Fibroblast of the aortic adventitia (primary cell): ENCODE measurements at regions not wholly inside any gene's neighbourhood (a gene's known extent, or its start where the extent isn't known, plus 50 kb on each side); places are given as distances from the start of the nearest gene placed in this dataset.

ENCODE experiments used
- DNase-seq: peaks from one replicate; pipeline ENCODE4 v3.0.0-alpha.2; 2010; ENCODE audit warnings: low read depth
- H3K4me3 ChIP-seq: 2 replicates; pipeline ENCODE4 v1.5.1; 2011; ENCODE audit warnings: low read depth, mild to moderate bottlenecking, control low read depth, low read length, moderate library complexity
- TF ChIP-seq, protein P1 (sequence below): IDR thresholded peaks from 2 replicates; pipeline ENCODE4 v1.5.1; 2011; ENCODE audit warnings: mild to moderate bottlenecking, low read length, control low read depth, inconsistent platforms; ENCODE audit not compliant: insufficient read depth

DNA sequence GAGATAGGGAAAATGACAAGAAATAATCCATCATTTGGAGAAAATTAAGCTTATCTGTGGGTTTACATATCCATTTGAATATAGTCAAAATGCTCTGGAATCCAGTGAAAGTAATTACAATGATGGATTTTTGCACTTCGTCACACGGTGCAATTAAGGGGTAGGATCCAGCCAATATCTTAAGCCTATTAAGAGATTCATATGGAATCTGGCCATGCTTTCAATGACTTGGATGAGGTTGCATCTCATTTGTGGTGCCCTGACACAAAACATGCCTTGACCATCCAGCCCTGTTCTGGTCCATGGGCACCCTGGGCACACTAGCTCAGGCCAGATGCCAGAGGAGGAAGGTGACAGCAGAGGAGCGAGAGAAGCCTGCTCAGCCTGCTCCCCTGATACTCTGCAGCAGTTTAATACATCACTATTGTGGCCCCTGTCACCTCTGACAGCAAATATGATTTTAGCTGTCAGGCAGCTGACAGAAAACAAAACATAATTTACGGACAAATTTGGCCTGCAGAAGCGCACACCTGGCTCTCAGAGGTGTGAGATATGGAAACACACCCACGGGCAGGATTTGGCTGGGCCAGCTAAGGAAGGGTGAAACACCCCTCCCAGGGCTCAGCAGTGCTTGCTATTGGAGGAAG is 94.1 kb upstream of the ST8SIA3 start:
- TF ChIP-seq, protein P1, sequence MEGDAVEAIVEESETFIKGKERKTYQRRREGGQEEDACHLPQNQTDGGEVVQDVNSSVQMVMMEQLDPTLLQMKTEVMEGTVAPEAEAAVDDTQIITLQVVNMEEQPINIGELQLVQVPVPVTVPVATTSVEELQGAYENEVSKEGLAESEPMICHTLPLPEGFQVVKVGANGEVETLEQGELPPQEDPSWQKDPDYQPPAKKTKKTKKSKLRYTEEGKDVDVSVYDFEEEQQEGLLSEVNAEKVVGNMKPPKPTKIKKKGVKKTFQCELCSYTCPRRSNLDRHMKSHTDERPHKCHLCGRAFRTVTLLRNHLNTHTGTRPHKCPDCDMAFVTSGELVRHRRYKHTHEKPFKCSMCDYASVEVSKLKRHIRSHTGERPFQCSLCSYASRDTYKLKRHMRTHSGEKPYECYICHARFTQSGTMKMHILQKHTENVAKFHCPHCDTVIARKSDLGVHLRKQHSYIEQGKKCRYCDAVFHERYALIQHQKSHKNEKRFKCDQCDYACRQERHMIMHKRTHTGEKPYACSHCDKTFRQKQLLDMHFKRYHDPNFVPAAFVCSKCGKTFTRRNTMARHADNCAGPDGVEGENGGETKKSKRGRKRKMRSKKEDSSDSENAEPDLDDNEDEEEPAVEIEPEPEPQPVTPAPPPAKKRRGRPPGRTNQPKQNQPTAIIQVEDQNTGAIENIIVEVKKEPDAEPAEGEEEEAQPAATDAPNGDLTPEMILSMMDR: no peak
- DNase-seq: no peak
- H3K4me3 ChIP-seq: no peak overlapping the region

DNA sequence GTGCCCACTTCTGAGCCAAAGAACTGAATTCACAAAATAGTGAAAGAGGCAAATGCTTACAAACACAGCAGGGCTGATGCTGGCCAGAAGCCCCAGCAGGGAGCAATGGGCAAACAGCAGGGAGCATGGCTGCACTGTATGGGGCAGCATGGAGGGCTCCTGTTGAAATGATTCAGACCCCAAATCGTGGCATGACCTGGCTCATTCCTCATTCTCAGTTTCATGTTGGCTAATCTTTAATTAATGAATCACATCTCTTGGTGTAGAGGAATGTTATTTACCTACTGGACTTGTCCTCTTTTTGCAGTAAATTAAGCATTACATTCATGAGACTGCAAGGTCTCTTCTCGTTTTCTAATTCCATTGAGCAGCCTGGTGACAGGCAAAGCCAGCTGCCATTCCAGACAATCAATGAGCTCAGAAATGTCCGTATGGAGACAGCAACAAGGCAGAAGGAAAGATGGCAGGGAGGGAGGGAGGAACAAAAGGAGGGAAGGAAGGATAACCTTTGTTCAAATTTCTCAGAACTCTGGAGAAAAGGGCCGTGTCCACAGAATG is 84.9 kb upstream of the ST8SIA3 start:
- TF ChIP-seq, protein P1: no peak
- H3K4me3 ChIP-seq: no peak overlapping the region
- DNase-seq: no peak

DNA sequence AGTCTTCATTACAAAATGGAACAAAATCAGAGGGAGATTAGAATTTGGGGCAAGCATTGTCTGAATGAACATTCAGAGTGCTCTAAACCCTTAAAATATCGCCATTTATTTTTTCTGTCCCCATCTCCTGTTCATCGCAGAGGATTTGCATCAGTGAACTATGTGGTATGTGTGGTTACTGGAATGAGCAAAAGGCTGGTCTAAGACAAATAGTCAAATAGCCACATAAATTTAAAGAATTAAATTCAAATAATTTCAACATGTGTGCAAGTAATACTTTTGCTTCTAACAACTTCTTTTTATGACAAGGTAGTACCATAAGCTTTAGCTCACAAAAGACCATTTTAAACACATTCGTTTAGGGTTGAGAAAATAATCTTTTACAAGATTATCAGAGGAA is 82.6 kb upstream of the ST8SIA3 start:
- H3K4me3 ChIP-seq: no peak overlapping the region
- TF ChIP-seq, protein P1: no peak
- no peak for DNase-seq

DNA sequence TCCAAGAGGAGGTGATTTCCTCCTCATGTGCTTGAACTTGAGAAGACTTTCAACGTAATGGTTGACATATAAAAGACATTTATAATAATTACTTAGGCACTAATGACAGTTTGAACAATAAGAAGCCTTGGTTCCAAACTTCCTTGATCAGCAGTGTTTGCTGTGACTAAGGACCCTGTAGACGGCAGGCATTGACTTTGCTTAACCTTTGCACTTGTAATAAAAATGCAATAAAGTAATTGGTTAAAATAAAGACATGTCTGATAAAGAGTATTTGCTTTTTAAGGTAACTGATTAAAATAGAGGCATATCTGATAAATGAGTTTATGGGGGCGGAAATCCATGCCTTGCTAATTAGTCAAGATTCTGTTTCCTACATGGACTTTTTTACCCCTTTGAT is 82.2 kb upstream of the ST8SIA3 start:
- no peak overlapping the region for H3K4me3 ChIP-seq
- TF ChIP-seq, protein P1: no peak
- no peak for DNase-seq

DNA sequence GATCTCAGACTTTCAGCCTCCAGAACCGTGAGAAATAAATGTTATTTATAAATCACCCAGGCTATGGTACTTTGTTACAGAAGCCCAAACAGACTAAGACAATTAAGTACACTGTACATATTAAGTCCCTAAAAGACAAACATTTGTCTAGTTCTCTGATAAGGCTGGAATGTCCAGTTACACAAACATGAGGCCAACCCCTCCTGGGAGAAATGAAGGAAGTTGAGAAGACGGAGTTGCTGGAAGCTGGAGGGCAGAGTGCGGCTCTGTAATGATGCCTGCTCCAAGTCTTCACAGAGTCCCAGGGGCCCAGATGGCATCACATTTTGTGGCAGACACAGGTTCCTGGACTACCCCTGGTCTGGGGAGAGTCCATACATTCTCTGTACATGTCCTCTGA is 79.2 kb upstream of the ST8SIA3 start:
- TF ChIP-seq, protein P1: no peak
- DNase-seq: no peak
- H3K4me3 ChIP-seq: no peak overlapping the region

DNA sequence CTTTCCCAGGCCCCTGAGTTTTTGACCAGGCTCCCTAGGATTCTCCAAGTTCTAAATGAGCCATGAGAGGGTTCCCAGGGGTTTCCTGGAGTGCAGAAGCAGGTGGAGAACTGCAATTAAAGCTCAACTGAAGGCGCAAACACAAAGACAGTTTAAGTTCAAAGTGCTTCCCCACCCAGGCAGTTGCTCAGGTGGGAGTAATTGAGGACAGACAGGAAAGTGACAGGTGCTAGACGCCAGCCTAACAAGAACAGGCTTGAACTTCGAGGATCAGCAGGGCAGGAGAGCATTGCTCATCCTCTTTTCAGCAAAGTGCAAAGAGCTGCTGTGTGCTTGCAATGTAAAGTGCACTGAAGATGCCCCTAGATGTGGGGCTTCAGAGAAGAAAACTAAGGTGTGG is 77.2 kb upstream of the ST8SIA3 start:
- TF ChIP-seq, protein P1: no peak
- no peak for DNase-seq
- no peak overlapping the region for H3K4me3 ChIP-seq

DNA sequence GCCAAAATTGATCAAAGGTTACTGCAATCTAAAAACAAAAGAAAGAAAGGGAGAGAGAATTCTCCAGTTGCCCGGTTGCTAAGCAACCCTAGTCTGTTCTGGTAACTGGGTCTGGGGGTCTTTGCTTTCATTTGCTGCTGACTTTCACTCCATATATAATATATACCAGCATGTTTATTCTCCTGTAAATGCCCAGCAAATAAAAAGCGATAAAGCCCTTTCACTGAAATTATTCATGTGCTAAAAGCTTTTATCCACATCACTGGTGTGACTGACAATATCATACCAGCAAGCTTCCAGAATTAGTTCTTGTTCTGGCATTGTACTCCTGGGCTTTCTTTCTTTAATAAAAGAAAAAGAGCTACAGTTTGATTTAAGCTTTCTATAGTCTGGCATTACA is 75.5 kb upstream of the ST8SIA3 start:
- DNase-seq: no peak
- TF ChIP-seq, protein P1: no peak
- H3K4me3 ChIP-seq: no peak overlapping the region
